Tibial artery (tissue), 4 donors: ENCODE measurements at regions not wholly inside any gene's neighbourhood (a gene's known extent, or its start where the extent isn't known, plus 50 kb on each side); places are given as distances from the start of the nearest gene placed in this dataset.
A peak's percentile ranks its signal among the peaks of the same experiment; 100 is the strongest.
"Not testable (repeated sequence)": the region's sequence is repeated elsewhere in the genome, so short reads cannot be mapped to it uniquely, and the experiment has no call there.

ENCODE experiments used
- DNase-seq, 2 donors: peaks; one replicate each; pipeline ENCODE4 v3.0.0-alpha.2; 2019
- H3K27ac ChIP-seq, 2 donors: fragments of 200-600 bp; sonication (generic) in 1 of 2; 1 replicate in 1 of 2; 2 replicates in 1 of 2; pipeline ENCODE4 v1.5.1; 2018 to 2019; ENCODE audit warnings: mild to moderate bottlenecking in 1 of 2
- H3K27me3 ChIP-seq, 2 donors: fragments of 200-600 bp; sonication (generic) in 1 of 2; one replicate each; pipeline versions ENCODE4 v1.5.1 to v1.6.0; 2016 to 2019
- H3K36me3 ChIP-seq, 3 donors: fragments of 200-600 bp; sonication (generic) in 2 of 3; one replicate each; pipeline ENCODE4 v1.5.1; 2016 to 2019; ENCODE audit warnings: mild to moderate bottlenecking in 2 of 3
- H3K4me1 ChIP-seq, 4 donors: fragments of 200-600 bp; sonication (generic) in 2 of 4; 1 replicate in 3 of 4; 2 replicates in 1 of 4; pipeline ENCODE4 v1.5.1; 2016 to 2019
- H3K4me3 ChIP-seq, 2 donors: fragments of 200-600 bp; sonication (generic) in 1 of 2; 1 replicate in 1 of 2; 2 replicates in 1 of 2; pipeline ENCODE4 v1.5.1; 2018 to 2019; ENCODE audit warnings: mild to moderate bottlenecking in 2 of 2
- H3K9me3 ChIP-seq, 3 donors: fragments of 200-600 bp; sonication (generic) in 1 of 3; one replicate each; pipeline ENCODE4 v1.5.1; 2016 to 2019
- intact Hi-C: fragments of 100-400 bp; cut with DNase I; formaldehyde crosslinking; loops from one replicate; pipeline ENCODE4 v1.15.0; 2023; ENCODE audit warnings: low total_unique reads
- TF ChIP-seq, protein P1 (sequence below), 2 experiments: fragments of 200-600 bp in 1 of 2; fragments of 450-650 bp in 1 of 2; IDR thresholded peaks; one replicate each; pipeline ENCODE4 v1.5.1; 2017 to 2019; ENCODE audit warnings: antibody characterized with exemption in 2 of 2, mild to moderate bottlenecking in 1 of 2, moderate library complexity in 1 of 2

DNA sequence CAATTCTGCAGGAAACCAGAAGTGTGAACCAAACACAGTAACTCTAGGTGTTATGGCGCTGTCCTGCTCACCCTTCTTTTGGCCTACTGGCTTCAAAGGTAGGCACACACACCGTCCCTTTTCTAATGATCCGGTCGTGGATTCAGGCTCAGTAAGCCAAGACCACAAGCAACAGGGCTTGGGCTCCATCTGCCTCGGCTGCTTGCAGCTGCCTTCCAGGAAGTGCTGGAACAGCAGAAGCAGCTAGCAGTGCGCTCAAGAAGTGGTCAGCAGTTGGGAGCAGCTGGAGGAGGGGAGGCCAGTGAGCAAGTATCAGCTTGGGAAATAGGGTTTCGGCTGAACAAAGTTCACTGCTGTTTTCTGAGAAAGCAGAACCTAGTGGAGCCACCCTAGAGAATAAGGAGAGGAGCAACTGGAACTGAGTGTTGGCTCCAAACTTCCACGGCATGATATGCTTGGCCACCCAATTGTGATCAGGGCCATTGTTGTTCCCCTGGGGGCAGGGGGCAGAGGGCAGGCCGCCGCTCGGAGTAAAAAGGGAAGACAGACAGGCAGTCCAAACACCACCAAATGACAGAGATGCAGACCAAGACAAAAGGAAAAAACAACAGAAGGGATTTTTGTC is 173.4 kb downstream of the TOMM20 start:
- intact Hi-C loops = no loop called here
- Histone ChIP-seq H3K27me3 (no peaks in the 10 kb centered on the region), H3K27ac (peak overlapping the region; percentile 9 to 49), H3K36me3 (no peaks in the 10 kb centered on the region), H3K9me3 (no peaks in the 10 kb centered on the region), H3K4me1 (peaks cover 0 to 37% (median 24%) of the 10 kb centered on the region in 4 donors), H3K4me3 (no peak overlapping the region)
- TF ChIP-seq, protein P1, sequence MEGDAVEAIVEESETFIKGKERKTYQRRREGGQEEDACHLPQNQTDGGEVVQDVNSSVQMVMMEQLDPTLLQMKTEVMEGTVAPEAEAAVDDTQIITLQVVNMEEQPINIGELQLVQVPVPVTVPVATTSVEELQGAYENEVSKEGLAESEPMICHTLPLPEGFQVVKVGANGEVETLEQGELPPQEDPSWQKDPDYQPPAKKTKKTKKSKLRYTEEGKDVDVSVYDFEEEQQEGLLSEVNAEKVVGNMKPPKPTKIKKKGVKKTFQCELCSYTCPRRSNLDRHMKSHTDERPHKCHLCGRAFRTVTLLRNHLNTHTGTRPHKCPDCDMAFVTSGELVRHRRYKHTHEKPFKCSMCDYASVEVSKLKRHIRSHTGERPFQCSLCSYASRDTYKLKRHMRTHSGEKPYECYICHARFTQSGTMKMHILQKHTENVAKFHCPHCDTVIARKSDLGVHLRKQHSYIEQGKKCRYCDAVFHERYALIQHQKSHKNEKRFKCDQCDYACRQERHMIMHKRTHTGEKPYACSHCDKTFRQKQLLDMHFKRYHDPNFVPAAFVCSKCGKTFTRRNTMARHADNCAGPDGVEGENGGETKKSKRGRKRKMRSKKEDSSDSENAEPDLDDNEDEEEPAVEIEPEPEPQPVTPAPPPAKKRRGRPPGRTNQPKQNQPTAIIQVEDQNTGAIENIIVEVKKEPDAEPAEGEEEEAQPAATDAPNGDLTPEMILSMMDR (IDR thresholded peaks at IDR 0.05) = no peak
- DNase-seq = peak; percentile 76 to 83

- no peaks in the 10 kb centered on the region for H3K27me3 ChIP-seq
- H3K27ac ChIP-seq = peak overlapping the region in 1 of 2 donors; percentile 9
- peaks cover 0 to 37% (median 22%) of the 10 kb centered on the region in 4 donors for H3K4me1 ChIP-seq
- DNase-seq = no peak
- no peaks in the 10 kb centered on the region for H3K36me3 ChIP-seq
- TF ChIP-seq, protein P1 (IDR thresholded peaks at IDR 0.05) = no peak
- no peaks in the 10 kb centered on the region for H3K9me3 ChIP-seq
- intact Hi-C loops = no loop called here
- no peak overlapping the region for H3K4me3 ChIP-seq
These were observed 174.0 kb downstream of the TOMM20 start for GRCh38 chr1:234954613-234955012.

DNA sequence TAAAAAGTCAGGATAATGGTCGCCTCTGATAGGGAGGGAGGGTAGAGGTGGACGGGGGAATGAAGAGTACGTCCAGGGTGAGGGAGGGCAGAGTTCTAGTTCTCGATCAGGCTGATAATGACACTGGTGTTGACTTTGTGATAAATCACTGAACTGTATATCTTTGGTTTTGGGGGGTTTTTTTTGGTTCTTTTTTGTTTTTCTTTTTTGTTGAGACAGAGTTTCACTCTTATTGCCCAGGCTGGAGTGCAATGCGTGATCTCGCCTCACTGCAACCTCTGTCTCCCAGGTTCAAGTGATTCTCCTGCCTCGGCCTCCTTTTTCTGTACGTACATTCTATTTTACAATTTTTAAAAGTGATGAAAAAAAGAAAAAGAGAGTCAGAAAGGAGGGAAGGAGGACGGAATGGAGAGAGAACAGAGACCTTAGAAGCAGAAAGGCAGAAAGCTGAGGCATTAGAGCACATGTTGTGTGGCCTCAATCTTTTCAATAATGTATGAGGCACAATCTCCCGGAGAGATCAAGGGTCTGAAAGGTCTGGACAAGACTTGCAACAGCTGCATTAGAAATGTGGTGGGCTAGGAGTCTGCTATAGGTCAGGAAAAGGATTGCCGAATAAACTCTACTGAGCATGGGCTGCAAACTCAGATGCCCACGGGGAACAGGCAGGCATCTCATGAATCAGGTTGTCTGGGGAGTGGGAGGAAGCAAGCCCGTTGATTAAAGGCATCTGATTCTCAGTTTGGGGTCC is 174.8 kb downstream of the TOMM20 start:
- intact Hi-C loops = no loop called here
- H3K36me3 ChIP-seq = no peaks in the 10 kb centered on the region
- H3K27ac ChIP-seq = no peak overlapping the region
- no peaks in the 10 kb centered on the region for H3K27me3 ChIP-seq
- H3K4me3 ChIP-seq = no peak overlapping the region
- TF ChIP-seq, protein P1 (IDR thresholded peaks at IDR 0.05) = no peak
- H3K4me1 ChIP-seq = peaks cover 0 to 37% (median 22%) of the 10 kb centered on the region in 4 donors
- no peaks in the 10 kb centered on the region for H3K9me3 ChIP-seq
- no peak for DNase-seq

- intact Hi-C loops = no loop called here
- Histone ChIP-seq H3K9me3 (no peaks in the 10 kb centered on the region), H3K4me3 (no peak overlapping the region), H3K36me3 (no peaks in the 10 kb centered on the region), H3K4me1 (peaks cover 0 to 12% (median 5%) of the 10 kb centered on the region in 4 donors), H3K27me3 (no peaks in the 10 kb centered on the region), H3K27ac (no peak overlapping the region)
- TF ChIP-seq, protein P1 (IDR thresholded peaks at IDR 0.05) = no peak
- no peak for DNase-seq
These were observed 178.0 kb downstream of the TOMM20 start for GRCh38 chr1:234950598-234950997.

DNA sequence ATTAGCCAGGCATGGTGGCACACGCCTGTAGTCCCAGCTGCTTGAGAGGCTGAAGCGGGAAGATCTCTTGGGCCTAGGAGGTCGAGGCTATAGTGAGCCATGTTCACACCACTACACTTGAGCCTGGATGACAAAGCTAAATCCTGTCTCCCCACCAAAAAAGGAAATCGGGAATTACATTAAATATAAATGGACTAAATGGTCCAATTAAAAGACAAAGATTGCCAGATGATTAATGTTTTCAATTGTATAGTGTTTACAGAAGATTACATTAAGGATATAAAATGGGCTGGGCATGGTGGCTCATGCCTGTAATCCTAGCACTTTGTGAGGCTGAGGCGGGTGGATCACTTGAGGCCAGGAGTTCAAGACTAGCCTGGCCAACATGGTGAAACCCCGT is 179.1 kb downstream of the TOMM20 start:
- H3K4me3 ChIP-seq, intact Hi-C loops, DNase-seq, H3K27me3 ChIP-seq, H3K27ac ChIP-seq, H3K36me3 ChIP-seq, H3K9me3 ChIP-seq: not testable (repeated sequence)
- H3K4me1 ChIP-seq = peaks cover 0 to 12% (median 2%) of the 10 kb centered on the region in 4 donors
